ENCODE measurements at regions not wholly inside any gene's neighbourhood (a gene's known extent, or its start where the extent isn't known, plus 50 kb on each side); places are given as distances from the start of the nearest gene placed in this dataset.
A peak's percentile ranks its signal among the peaks of the same experiment; 100 is the strongest.

GRCh38 chr22:34105461-34106062, 185.3 kb upstream of the LARGE1 start:
- Histone ChIP-seq H3K4me3 (no peak overlapping the region), H3K27me3 (no peaks in the 10 kb centered on the region), H3K36me3 (no peaks in the 10 kb centered on the region), H3K9me3 (no peaks in the 10 kb centered on the region)
- peak; percentile 12 for DNase-seq

- Histone ChIP-seq H3K9me3 (no peaks in the 10 kb centered on the region), H3K36me3 (no peaks in the 10 kb centered on the region), H3K4me3 (no peak overlapping the region)
Observed at GRCh38 chr22:34108168-34108567, 187.9 kb upstream of the LARGE1 start.

GRCh38 chr22:34111210-34111824, 191.0 kb upstream of the LARGE1 start:
- Histone ChIP-seq H3K36me3 (no peaks in the 10 kb centered on the region), H3K27me3 (no peaks in the 10 kb centered on the region), H3K9me3 (no peaks in the 10 kb centered on the region), H3K4me3 (no peak overlapping the region)
- no peak for DNase-seq

More at GRCh38 chr22:34108168-34108567, 187.9 kb upstream of the LARGE1 start:
- DNase-seq: no peak
- H3K27me3 ChIP-seq: no peaks in the 10 kb centered on the region

GRCh38 chr22:34113381-34113780, 193.1 kb upstream of the LARGE1 start:
- H3K27me3 ChIP-seq: no peaks in the 10 kb centered on the region
- no peak for DNase-seq
- H3K36me3 ChIP-seq: no peaks in the 10 kb centered on the region
- no peaks in the 10 kb centered on the region for H3K9me3 ChIP-seq
- no peak overlapping the region for H3K4me3 ChIP-seq

GRCh38 chr22:34114406-34114805, 194.1 kb upstream of the LARGE1 start:
- Histone ChIP-seq H3K27me3 (no peaks in the 10 kb centered on the region), H3K4me3 (no peak overlapping the region), H3K36me3 (no peaks in the 10 kb centered on the region), H3K9me3 (no peaks in the 10 kb centered on the region)
- DNase-seq: no peak

- Histone ChIP-seq H3K4me3 (no peak overlapping the region), H3K36me3 (no peaks in the 10 kb centered on the region), H3K9me3 (no peaks in the 10 kb centered on the region), H3K27me3 (no peaks in the 10 kb centered on the region)
- DNase-seq: no peak
Observed at GRCh38 chr22:34115722-34116121, 195.4 kb upstream of the LARGE1 start.

- no peak overlapping the region for H3K4me3 ChIP-seq
- no peaks in the 10 kb centered on the region for H3K27me3 ChIP-seq
- H3K36me3 ChIP-seq: no peaks in the 10 kb centered on the region
- H3K9me3 ChIP-seq: no peaks in the 10 kb centered on the region
- DNase-seq: no peak
Observed at GRCh38 chr22:34116126-34116525, 195.8 kb upstream of the LARGE1 start.

- no peaks in the 10 kb centered on the region for H3K27me3 ChIP-seq
- DNase-seq: no peak
- no peaks in the 10 kb centered on the region for H3K9me3 ChIP-seq
- H3K36me3 ChIP-seq: no peaks in the 10 kb centered on the region
- H3K4me3 ChIP-seq: no peak overlapping the region
Observed at GRCh38 chr22:34122042-34122441, 201.8 kb upstream of the LARGE1 start.

GRCh38 chr22:34129691-34130486, 209.6 kb upstream of the LARGE1 start:
- no peaks in the 10 kb centered on the region for H3K27me3 ChIP-seq
- no peaks in the 10 kb centered on the region for H3K9me3 ChIP-seq
- DNase-seq: no peak
- H3K4me3 ChIP-seq: no peak overlapping the region
- H3K36me3 ChIP-seq: no peaks in the 10 kb centered on the region

GRCh38 chr22:34135749-34136148, 215.5 kb upstream of the LARGE1 start:
- no peaks in the 10 kb centered on the region for H3K36me3 ChIP-seq
- no peaks in the 10 kb centered on the region for H3K27me3 ChIP-seq
- no peak for DNase-seq
- H3K9me3 ChIP-seq: no peaks in the 10 kb centered on the region
- H3K4me3 ChIP-seq: no peak overlapping the region

- no peak for DNase-seq
- H3K9me3 ChIP-seq: no peaks in the 10 kb centered on the region
- no peaks in the 10 kb centered on the region for H3K27me3 ChIP-seq
- no peak overlapping the region for H3K4me3 ChIP-seq
- no peaks in the 10 kb centered on the region for H3K36me3 ChIP-seq
Observed at GRCh38 chr22:34150023-34150422, 229.7 kb upstream of the LARGE1 start.

- Histone ChIP-seq H3K4me3 (no peak overlapping the region), H3K9me3 (no peaks in the 10 kb centered on the region), H3K27me3 (no peaks in the 10 kb centered on the region), H3K36me3 (no peaks in the 10 kb centered on the region)
- no peak for DNase-seq
Observed at GRCh38 chr22:34159491-34159890, 239.2 kb upstream of the LARGE1 start.

- Histone ChIP-seq H3K9me3 (no peaks in the 10 kb centered on the region), H3K36me3 (no peaks in the 10 kb centered on the region), H3K4me3 (no peak overlapping the region), H3K27me3 (no peaks in the 10 kb centered on the region)
- DNase-seq: no peak
Observed at GRCh38 chr22:34160141-34160783, 240.0 kb upstream of the LARGE1 start.

GRCh38 chr22:34161431-34162123, 241.3 kb upstream of the LARGE1 start:
- Histone ChIP-seq H3K9me3 (no peaks in the 10 kb centered on the region), H3K27me3 (no peaks in the 10 kb centered on the region), H3K4me3 (no peak overlapping the region), H3K36me3 (no peaks in the 10 kb centered on the region)
- DNase-seq: no peak

- Histone ChIP-seq H3K9me3 (no peaks in the 10 kb centered on the region), H3K4me3 (no peak overlapping the region), H3K36me3 (no peaks in the 10 kb centered on the region), H3K27me3 (no peaks in the 10 kb centered on the region)
- DNase-seq: no peak
Observed at GRCh38 chr22:34198976-34199375, 278.7 kb upstream of the LARGE1 start.

- Histone ChIP-seq H3K36me3 (no peaks in the 10 kb centered on the region), H3K9me3 (no peaks in the 10 kb centered on the region), H3K27me3 (no peaks in the 10 kb centered on the region), H3K4me3 (no peak overlapping the region)
- DNase-seq: no peak
Observed at GRCh38 chr22:34210301-34210700, 290.0 kb upstream of the LARGE1 start.

- H3K27me3 ChIP-seq: no peaks in the 10 kb centered on the region
- no peak for DNase-seq
- no peaks in the 10 kb centered on the region for H3K9me3 ChIP-seq
- no peaks in the 10 kb centered on the region for H3K36me3 ChIP-seq
- H3K4me3 ChIP-seq: no peak overlapping the region
Observed at GRCh38 chr22:34214372-34214771, 294.1 kb upstream of the LARGE1 start.

All from MG63 (cell line).